HG02885 (cell line): ENCODE measurements at regions not wholly inside any gene's neighbourhood (a gene's known extent, or its start where the extent isn't known, plus 50 kb on each side); places are given as distances from the start of the nearest gene placed in this dataset.
"Not testable (repeated sequence)": the region's sequence is repeated elsewhere in the genome, so short reads cannot be mapped to it uniquely, and the experiment has no call there.

ENCODE experiments used
- ATAC-seq: cut with Tn5 transposase; IDR thresholded peaks from one replicate; pipeline ENCODE4 v1.9.1; 2021; ENCODE audit warnings: mild to moderate bottlenecking; ENCODE audit not compliant: unreplicated experiment, poor library complexity

DNA sequence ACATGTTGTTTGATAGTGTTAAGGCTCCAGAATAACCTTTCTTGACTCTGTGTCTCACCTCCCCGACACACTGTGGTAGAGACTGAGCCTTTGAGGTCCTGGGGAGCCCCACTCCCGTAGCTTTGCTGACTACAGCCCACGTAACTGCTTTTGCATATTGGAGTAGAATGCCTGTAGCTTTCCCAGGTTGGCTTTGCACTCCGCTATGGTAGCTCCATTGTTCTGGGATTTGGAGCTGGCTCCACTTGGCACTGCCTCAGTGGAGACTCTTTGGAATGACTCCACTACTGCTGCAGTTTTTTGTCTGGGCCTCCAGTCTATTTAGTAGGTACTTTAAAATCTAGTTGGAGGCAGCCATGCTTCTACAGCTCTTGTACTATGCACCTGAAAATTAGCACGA, 56.2 kb upstream of the ANXA1 start:
- ATAC-seq, result no peak

DNA sequence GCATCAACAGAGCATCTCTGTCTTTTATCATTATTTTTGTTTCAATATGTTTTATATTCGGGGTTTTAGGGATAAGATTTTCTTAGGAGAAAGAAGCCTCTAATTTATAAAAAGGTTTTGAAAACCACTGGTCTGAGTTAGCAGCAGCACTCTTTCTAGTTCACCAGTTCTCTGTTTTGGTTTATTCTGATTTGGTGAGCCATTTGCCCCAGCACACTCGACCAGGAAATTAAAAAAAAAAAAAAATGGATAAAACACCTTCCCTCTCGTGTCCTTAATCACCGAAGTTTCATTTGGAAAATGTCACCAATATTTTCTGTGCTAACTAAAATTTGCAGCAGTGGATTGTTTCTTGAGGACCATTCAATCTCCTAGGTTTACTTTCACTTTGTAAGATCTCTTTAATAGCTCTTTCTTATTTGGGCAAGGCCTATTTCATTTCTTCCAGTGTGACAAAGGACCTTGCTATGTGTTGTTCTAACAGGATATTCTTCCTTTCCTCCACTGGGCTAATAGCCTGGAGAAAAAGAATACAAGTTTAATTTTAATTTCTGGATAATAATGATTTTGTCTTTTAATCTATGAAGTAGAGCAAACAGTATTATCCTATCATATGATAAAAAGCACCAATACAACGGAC, 57.8 kb upstream of the ANXA1 start:
- no peak for ATAC-seq

DNA sequence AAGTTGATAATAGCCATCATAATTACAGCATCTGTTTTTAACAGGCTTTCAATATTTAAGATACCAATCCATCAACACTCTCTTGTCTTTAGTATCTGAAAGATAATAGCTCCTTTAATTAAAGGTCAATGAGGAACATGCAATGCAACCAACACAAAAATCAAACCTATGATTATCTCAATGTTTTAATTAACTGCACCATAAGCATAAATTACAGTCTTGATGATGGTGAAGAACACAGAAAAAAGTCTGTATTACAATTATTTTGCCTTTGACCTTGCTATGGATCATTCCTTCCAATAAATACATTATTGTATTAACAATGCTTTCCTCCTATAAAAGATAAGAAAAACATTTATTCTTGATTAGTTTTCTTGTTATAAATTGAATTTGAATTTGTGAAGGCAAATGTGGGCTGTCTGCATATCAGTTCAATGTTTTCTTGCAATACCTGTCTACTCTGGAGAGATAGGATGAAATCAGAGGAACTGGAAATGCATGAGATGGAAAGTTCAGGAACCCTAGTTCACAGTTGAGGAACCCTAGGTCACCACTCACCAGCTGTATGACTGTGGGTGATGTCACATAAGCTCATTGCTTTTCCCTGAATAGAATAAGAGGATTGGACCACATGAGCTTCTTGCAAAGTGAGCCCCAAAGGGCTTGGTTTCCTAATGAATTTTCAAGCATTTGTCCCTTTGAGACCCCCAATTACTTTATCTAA, 58.5 kb upstream of the ANXA1 start:
- no peak for ATAC-seq

DNA sequence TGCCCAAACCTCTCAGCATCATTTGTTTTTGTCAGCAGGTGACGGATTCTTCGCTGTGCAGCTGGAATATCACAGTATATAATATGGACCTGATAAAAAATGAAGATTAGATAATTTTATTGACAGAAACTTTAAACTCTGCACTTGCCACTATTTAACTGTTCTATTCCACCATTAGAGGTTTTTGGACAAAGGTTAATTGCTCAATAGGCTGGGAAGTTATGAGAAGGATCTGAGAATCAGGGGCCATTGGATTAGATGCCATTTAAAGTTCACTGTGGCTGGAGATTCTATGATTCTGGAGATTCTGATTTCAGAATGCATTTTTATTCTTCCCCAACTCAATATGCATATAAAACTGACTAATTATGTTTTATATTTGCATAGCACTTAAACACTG, 59.8 kb upstream of the ANXA1 start:
- no peak for ATAC-seq

DNA sequence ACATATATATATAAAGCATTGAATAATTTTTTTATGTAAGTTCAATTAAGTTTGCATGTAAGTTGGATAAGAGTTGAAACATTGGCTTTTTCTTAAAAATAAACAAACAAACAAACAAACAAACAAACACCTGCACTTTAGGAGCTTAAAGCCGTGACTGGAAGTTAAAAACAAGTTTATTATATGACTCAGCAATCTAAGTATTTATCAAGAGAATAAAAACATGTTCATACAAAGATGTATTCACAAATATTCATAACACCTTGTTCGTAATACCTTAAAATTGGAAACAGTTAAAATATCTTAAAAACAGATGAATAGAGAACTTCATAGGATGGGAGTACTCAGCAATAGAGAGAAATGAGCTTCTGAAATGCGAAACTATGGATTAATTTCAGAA, 61.5 kb upstream of the ANXA1 start:
- ATAC-seq, result no peak

DNA sequence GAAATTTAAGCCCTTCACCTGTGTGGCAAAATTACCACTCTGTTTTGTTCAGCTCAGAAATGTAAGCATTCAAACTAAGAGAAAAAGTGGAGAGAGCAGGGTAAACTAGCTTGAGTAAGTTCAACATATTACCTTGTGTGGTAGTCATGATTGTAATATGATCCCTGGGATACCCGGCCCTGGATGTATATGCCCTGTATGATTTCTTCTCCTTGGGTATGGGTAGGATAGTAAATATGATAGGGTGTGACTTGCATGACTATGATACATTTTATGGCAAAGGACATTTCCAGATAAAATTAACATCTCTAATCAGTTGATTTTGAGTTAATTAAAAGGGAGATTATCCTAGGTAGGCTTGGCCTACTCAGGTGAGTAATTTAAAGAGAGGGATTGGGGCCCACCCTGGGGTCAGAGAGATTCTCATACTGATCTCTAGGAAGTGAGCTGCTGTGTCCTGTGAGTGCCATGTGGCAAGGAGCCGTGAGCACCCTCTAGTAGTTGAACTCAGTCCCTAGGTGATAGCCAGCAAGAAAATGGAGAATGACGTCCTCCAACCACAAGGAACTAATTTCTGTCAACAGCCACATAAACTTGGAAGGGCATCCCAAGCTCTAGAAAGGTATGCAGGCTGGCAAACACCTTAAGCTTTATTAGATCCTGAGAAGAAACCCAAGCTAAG, 62.2 kb upstream of the ANXA1 start:
- ATAC-seq, result no peak

DNA sequence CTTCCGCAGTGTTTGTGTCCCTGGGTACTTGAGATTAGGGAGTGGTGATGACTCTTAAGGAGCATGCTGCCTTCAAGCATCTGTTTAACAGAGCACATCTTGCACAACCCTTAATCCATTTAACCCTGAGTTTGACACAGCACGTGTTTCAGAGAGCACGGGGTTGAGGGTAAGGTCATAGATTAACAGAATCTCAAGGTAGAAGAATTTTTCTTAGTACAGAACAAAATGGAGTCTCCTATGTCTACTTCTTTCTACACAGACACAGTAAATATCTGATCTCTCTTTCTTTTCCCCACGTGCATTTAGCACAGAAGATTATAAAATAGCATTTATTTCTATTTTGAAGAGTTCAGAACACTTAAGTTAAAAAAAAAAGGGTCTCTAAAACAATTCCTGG, 63.8 kb upstream of the ANXA1 start:
- ATAC-seq, result not testable (repeated sequence)

DNA sequence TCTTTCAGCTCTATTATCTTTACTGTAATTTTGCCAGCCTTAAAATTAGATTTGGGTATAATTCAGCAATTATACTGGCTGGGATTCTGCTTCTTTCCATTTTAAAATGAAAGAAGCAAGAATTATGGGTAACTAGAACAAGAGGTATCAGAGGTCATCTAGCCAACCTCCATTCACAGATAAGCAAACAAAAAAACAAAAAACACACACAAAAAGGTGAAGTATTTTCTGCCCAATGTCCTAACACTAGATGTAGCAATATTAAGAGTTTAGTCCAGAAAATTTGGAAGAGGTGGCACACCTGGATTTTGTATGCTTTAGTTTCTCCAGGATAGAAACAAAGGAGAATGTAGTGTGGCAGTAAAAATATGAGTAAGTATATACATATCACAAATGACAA, 68.1 kb upstream of the ANXA1 start:
- no peak for ATAC-seq

DNA sequence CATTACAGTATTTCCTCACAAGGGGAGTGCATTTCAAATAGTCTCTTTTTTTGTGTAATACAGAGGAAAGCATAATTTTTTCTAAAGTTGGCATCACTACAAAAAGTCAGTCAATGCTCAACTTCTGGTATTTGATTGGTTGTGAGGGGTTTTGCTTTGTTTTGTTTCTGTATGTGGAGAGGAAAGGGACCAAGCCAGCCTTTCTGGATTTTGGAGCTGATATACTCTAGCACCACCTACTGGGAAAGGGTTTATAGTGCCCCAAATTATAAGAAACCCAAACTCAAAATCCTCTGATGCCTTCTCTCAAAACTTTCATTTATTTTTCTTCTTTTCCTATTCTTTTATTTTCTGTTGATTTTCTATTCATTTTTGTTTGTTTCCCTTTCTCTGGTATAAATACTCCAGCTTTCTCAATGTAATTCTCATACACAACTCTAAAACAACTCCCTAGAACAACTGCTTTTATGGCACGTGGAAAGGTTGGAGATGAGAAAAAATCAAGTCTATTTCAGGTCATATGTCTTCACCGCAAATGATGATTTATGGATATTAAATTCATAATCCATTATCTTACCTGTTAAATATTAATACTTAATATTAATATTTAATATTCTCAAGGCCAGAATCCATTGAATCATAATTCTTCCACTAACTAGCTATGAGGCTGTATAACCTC, 69.5 kb upstream of the ANXA1 start:
- ATAC-seq, result peak; percentile 73

DNA sequence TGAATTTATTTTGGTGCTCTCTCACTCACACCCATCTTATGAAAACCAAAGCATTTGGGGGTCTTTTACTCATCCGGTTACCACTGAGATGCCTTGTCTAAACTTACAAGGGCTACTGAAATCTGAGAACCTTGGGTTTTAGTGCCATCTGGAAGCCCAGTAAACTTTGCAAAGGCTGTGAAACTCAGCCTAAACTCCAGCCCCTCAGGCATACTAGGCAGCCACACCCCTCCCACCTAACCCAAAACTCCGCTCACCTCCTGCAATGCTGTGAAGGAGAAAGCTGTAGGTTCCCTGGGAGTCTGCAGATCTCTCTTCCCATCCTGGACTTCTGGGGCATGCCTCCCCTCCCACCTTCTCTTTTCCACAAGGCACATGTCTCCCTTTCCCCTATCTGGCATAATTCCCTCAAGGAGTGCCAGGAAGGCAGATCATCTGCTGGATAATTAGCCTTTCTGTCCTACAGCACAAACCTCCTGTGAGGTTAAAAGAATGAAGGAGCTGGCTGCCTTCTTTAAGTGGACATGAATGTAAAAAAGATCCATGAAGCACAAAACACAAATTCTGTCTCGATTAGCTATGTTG, 71.5 kb upstream of the ANXA1 start:
- ATAC-seq, result no peak

DNA sequence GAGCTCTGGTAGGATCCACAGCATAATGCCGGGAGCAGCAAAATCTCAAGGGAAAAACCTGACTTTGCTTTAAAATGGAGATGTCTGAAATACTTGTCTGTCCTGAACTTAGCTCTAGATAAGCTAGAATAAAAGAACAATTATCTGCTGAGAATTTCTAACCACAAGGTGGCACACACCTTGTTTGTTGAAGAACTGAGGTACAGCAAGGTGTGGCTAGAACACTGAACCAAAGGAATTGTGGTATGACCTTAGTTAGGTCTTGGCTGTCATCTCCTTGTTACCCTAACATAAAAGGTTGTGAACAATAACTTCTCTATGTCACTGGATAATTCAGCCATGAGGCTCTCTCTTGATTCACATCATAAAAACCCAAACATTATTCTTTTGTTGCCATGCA, 72.3 kb upstream of the ANXA1 start:
- no peak for ATAC-seq

DNA sequence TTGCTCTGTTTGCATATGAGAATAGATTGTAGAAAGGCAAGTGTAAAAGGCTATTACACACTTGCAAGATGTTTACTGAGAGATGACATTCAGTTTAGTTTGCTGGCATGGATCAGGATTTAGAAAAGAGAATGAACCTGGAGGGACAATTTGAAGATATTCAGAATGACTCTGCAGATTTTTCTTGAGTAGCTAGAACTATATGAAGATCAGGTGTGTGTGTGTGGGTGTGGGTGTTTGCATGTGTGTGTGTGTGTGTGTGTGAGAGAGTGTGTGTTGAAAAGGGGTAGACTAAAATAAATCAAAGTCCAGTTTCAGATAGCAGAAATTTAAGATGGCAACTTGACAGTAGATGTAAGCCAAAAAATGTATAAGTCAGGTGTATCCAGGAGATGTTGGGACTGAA, 74.0 kb upstream of the ANXA1 start:
- ATAC-seq, result no peak

DNA sequence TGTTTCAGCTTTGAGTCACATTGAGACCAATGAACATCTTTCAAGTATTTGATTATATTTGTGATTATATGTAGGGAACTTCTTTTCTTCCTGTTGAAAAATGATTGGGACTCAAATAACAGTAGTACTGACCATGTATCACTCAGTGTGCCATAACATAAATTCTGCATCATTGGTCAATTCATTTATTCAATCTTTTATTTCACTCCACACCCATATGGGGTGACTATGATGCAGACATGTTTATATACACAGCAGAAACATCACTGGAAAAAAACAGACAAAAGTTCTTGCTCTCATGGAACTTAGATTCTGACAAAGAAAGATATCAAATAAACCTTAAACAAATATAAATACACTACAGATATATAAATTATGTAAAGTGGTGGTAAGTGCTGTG, 74.7 kb upstream of the ANXA1 start:
- no peak for ATAC-seq

DNA sequence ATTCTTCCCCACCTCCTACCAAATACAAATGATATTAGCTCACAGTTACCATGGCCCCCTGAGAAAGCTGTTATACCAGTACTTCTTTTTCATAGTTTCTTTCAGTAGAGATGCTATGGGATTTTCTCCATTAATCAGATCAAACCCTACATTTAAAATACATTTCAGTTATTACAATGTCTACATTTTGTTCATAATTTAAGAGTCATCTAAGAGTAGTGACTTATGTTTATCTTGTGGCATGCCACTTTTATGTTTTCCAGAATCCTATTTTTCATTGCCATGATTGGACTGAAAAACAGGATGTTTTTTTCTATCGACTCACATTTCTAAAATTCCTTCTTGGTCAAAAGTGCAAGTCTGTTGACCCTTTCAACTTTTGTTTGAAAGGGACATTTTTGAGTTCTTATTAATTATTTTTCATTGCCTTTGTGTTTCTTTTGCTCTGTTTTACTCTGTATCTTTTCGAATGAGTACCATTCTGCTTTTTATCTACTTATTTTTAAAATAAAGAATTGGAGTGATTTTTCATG, 77.4 kb upstream of the ANXA1 start:
- no peak for ATAC-seq

DNA sequence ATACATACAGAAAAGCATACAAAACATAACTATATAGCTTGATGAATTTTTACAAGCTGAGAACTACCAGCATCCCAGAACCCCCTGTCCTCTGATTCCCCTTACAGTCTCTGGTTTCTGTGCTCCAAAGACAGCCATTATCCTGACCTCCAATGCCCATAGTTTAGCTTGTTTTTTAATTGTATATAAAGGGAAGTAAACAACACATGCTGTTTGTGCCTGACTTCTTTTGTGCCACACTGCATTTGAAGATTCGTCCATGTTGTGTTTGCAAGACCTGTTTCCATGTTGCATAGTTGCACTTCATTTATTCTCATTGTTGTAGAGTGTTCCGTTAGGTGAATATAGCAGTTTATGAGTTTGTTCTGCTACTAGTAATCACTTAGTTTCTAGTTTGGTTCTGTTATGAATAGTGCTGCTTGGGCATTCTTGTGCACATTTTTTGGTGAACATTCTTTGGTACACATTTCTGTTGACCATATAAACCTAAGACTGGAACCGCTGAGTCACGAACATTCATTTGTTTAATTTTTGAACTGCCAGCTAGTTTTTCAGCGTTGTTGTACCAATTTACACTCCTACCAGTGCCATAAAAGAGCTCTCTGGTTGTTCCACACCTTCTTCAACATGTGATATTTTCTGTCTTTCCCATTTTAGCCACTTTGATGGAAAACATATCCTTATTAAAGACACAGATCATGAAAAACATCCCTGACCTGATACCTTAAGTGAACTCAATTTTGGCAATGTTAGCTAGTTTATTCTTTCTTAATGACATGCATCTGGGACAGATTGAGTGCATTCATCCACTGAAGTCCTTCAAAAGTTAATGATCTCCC, 78.1 kb upstream of the ANXA1 start:
- ATAC-seq, result no peak

DNA sequence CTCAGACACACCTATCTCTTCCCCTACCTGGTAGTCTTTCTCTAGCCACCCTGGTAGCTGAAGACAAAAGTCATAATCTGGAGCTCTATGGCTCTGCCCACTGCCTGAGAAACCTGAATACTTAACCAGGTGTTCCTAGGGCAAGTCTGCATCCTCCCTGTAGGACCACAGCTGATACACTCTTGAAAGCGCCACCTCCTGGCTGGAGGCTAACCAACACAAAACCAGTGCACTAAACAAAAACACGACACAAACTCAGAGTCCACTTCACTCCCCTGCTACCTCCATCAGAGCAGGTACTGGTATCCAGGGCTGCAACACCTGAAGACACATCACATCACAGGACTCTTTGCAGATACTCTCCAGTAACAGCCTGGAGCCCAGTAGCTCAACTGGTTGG, 84.6 kb upstream of the ANXA1 start:
- no peak for ATAC-seq

DNA sequence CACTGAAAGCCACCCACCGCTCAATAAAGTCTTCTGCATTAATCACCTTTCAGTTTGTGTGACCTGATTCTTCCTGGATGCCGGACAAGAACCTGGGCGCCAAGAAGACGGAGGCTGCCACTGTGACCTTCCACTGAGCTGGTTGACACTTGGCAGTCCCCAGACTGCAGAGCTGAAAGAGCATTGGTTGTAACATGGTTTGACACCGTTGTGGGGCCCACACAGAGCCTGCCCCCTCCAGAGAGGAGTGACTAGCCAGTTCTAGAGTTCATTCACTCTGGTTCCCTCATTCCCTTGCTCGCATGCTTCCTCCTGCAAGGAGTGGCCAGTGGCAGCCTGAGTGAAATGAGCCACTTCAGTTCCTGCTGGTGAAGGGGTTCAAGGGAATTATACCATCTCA, 86.2 kb upstream of the ANXA1 start:
- ATAC-seq, result no peak

DNA sequence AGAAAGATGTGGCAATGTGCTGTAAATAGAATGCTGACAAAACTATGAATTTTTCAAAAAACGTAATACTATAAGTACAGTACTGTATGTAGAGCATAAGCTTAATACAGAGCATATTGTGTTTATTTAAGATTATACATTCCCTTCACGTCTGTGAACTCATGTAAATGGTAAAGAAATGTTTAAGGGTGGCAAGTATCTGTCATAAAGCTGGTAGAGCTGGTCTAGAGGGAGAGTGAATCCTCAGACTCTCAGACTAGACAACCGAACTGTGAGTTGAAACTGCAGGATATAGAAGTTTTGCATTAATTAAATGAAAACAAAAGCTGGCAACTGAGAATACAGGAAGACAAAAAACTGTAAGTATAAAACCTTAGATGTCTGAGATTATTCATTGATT, 87.3 kb upstream of the ANXA1 start:
- ATAC-seq, result no peak

DNA sequence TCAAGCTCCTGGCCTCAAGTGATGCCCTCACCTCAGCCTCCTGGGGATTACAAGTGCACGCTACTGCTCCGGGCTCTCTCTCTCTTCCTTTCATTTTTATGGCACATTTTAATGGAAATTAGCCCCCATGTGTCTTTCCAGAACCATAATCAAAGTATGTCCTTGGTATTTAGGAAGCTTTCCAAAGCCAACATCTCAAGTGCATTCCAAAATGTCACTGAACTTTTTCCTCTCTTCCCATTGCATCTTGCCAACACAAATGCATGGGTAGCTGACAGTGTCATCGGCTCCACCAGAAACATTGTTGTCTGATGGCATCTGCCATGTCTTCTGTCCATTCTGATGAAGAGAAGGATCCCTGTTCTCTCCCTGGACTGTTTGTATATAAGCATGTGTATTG, 90.5 kb upstream of the ANXA1 start:
- no peak for ATAC-seq

DNA sequence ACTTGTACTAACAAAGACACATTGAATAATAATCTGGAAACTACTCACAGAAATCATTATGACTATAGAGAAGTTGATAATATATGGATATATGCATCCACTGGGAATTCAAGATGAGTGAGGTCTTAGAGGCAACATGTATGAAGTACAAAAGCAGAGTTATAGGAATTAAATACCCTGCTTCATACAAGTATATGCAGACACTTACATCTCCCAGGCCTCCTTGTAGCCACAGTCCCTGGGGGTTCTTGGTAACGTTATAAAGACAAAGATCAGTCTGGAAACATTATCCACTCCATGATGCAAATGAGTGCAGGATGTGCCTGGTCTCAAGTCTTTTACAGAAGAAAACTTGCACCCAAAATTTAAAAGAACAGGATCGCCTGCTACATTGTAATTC, 92.4 kb upstream of the ANXA1 start:
- ATAC-seq, result no peak
